VCaP (cell line): ENCODE measurements at regions not wholly inside any gene's neighbourhood (a gene's known extent, or its start where the extent isn't known, plus 50 kb on each side); places are given as distances from the start of the nearest gene placed in this dataset.

ENCODE experiments used
- H3K27ac ChIP-seq: fragments of 450-650 bp; 2 replicates; pipeline ENCODE4 v1.5.1; 2017
- CTCF ChIP-seq: fragments of 450-650 bp; conservative IDR thresholded peaks from 2 replicates; pipeline ENCODE4 v1.5.1; 2017; ENCODE audit warnings: mild to moderate bottlenecking, moderate library complexity

GRCh38 chr7:46137725-46138124 lies 216.7 kb upstream of the IGFBP3 start:
- no peak overlapping the region for H3K27ac ChIP-seq
- TF ChIP-seq CTCF: no peak

- TF ChIP-seq CTCF: no peak
- no peak overlapping the region for H3K27ac ChIP-seq
Measured at GRCh38 chr7:46135557-46135956, 214.5 kb upstream of the IGFBP3 start.

- no peak overlapping the region for H3K27ac ChIP-seq
Measured at GRCh38 chr7:46134795-46135194, 213.7 kb upstream of the IGFBP3 start.

GRCh38 chr7:46134385-46134784 lies 213.3 kb upstream of the IGFBP3 start:
- no peak overlapping the region for H3K27ac ChIP-seq
- TF ChIP-seq CTCF: no peak

More at GRCh38 chr7:46134795-46135194, 213.7 kb upstream of the IGFBP3 start:
- no peak for TF ChIP-seq CTCF

GRCh38 chr7:46133751-46134150 lies 212.7 kb upstream of the IGFBP3 start:
- H3K27ac ChIP-seq: no peak overlapping the region

GRCh38 chr7:46133072-46133471 lies 212.0 kb upstream of the IGFBP3 start:
- H3K27ac ChIP-seq: no peak overlapping the region
- TF ChIP-seq CTCF: no peak

More at GRCh38 chr7:46133751-46134150, 212.7 kb upstream of the IGFBP3 start:
- TF ChIP-seq CTCF: no peak

- H3K27ac ChIP-seq: no peak overlapping the region
- no peak; the same call in none of the 2 replicates for TF ChIP-seq CTCF
Measured at GRCh38 chr7:46131916-46132795, 211.1 kb upstream of the IGFBP3 start.
